Body of pancreas (tissue), 4 donors: ENCODE measurements at regions not wholly inside any gene's neighbourhood (a gene's known extent, or its start where the extent isn't known, plus 50 kb on each side); places are given as distances from the start of the nearest gene placed in this dataset.

ENCODE experiments used
- POLR2A ChIP-seq, 3 donors: fragments of 450-650 bp; IDR thresholded peaks; one replicate each; pipeline ENCODE4 v1.6.1; 2016; ENCODE audit warnings: antibody characterized with exemption in 3 of 3, mild to moderate bottlenecking in 2 of 3
- TF ChIP-seq, protein P1 (sequence below), 7 experiments: fragments of 450-650 bp in 4 of 7; fragments of 200-600 bp in 3 of 7; sonication (generic) in 3 of 7; IDR thresholded peaks; one replicate each; pipeline ENCODE4 v1.5.1; 2016 to 2019; ENCODE audit warnings: antibody characterized with exemption in 7 of 7

DNA sequence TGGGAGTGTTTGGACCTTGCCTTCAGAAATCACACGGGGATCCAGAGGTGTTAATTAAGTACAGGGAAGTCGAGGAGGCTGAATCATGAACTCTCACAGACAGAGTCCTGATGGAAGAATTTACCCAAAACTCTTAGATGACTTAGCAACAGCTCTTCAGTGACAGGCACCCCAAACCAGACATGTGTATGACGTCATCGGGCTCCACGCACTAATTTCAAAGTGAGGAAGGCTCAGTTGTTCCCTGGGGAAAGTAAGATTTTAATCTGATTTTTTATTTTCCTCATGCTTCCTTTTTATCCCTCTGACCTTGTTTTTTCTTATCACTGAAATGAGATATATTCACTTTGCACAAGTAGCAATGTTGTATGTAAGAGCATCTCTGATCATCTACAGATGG is 1363.5 kb downstream of the AACS start:
- no peak for TF ChIP-seq POLR2A (IDR thresholded peaks at IDR 0.05)
- TF ChIP-seq, protein P1, sequence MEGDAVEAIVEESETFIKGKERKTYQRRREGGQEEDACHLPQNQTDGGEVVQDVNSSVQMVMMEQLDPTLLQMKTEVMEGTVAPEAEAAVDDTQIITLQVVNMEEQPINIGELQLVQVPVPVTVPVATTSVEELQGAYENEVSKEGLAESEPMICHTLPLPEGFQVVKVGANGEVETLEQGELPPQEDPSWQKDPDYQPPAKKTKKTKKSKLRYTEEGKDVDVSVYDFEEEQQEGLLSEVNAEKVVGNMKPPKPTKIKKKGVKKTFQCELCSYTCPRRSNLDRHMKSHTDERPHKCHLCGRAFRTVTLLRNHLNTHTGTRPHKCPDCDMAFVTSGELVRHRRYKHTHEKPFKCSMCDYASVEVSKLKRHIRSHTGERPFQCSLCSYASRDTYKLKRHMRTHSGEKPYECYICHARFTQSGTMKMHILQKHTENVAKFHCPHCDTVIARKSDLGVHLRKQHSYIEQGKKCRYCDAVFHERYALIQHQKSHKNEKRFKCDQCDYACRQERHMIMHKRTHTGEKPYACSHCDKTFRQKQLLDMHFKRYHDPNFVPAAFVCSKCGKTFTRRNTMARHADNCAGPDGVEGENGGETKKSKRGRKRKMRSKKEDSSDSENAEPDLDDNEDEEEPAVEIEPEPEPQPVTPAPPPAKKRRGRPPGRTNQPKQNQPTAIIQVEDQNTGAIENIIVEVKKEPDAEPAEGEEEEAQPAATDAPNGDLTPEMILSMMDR (IDR thresholded peaks at IDR 0.05): no peak
